LHCN-M2 (cell line): ENCODE measurements at regions not wholly inside any gene's neighbourhood (a gene's known extent, or its start where the extent isn't known, plus 50 kb on each side); places are given as distances from the start of the nearest gene placed in this dataset.
"Not testable (repeated sequence)": the region's sequence is repeated elsewhere in the genome, so short reads cannot be mapped to it uniquely, and the experiment has no call there.

Experiments used
- DNase-seq: peaks from one replicate; pipeline ENCODE4 v3.0.0-alpha.2; 2012; ENCODE audit warnings: low read depth

GRCh38 chrX:110965409-110966090 is 130.4 kb upstream of the PAK3 start:
- DNase-seq = no peak

GRCh38 chrX:110964786-110965185 is 131.2 kb upstream of the PAK3 start:
- no peak for DNase-seq

- DNase-seq = no peak
Measured at GRCh38 chrX:110962451-110962850, 133.5 kb upstream of the PAK3 start.

GRCh38 chrX:110955706-110956105 is 140.3 kb upstream of the PAK3 start:
- no peak for DNase-seq

- no peak for DNase-seq
Measured at GRCh38 chrX:110954428-110955100, 141.4 kb upstream of the PAK3 start.

GRCh38 chrX:110951472-110952269 is 144.3 kb upstream of the PAK3 start:
- no peak for DNase-seq

- DNase-seq = no peak
Measured at GRCh38 chrX:110944751-110945675, 149.4 kb upstream of the CHRDL1 start.

- no peak for DNase-seq
Measured at GRCh38 chrX:110944311-110944750, 148.7 kb upstream of the CHRDL1 start.

- no peak for DNase-seq
Measured at GRCh38 chrX:110941906-110942305, 146.3 kb upstream of the CHRDL1 start.

GRCh38 chrX:110938977-110939732 is 143.5 kb upstream of the CHRDL1 start:
- no peak for DNase-seq

- DNase-seq = no peak
Measured at GRCh38 chrX:110924871-110925270, 129.3 kb upstream of the CHRDL1 start.

- no peak for DNase-seq
Measured at GRCh38 chrX:110920991-110921390, 125.4 kb upstream of the CHRDL1 start.

GRCh38 chrX:110915570-110915969 is 120.0 kb upstream of the CHRDL1 start:
- no peak for DNase-seq

GRCh38 chrX:110915111-110915510 is 119.5 kb upstream of the CHRDL1 start:
- DNase-seq = peak; percentile 0

- DNase-seq = no peak
Measured at GRCh38 chrX:110914281-110914680, 118.7 kb upstream of the CHRDL1 start.

GRCh38 chrX:110904747-110905146 is 109.1 kb upstream of the CHRDL1 start:
- not testable (repeated sequence) for DNase-seq

- DNase-seq = no peak
Measured at GRCh38 chrX:110881971-110882370, 86.4 kb upstream of the CHRDL1 start.

- DNase-seq = no peak
Measured at GRCh38 chrX:110877326-110877725, 81.7 kb upstream of the CHRDL1 start.

- no peak for DNase-seq
Measured at GRCh38 chrX:110871839-110872238, 76.2 kb upstream of the CHRDL1 start.

- no peak for DNase-seq
Measured at GRCh38 chrX:110866421-110866820, 70.8 kb upstream of the CHRDL1 start.

- no peak for DNase-seq
Measured at GRCh38 chrX:110863883-110864282, 68.3 kb upstream of the CHRDL1 start.
